GM13977 (cell line): ENCODE measurements at regions not wholly inside any gene's neighbourhood (a gene's known extent, or its start where the extent isn't known, plus 50 kb on each side); places are given as distances from the start of the nearest gene placed in this dataset.

Source experiments
- DNase-seq: peaks from one replicate; pipeline ENCODE4 v3.0.0; 2012; ENCODE audit warnings: low spot score
- CTCF ChIP-seq: IDR thresholded peaks from 2 replicates; pipeline ENCODE4 v1.5.1; 2012; ENCODE audit warnings: mild to moderate bottlenecking, control low read depth; ENCODE audit not compliant: insufficient read depth; ENCODE audit errors: extremely low read depth, missing control alignments
- in situ Hi-C: fragments of 300-500 bp; cut with MboI; formaldehyde crosslinking; loops from one replicate; pipeline ENCODE4 v1.12.0; 2022; ENCODE audit warnings: low sequenced_read_pairs, low pct_unique_long_range_greater_than_20kb, mixed read lengths, inconsistent platforms; ENCODE audit not compliant: unreplicated experiment

GRCh38 chr3:76369170-76369569 lies 583.8 kb upstream of the ZNF717 start:
- in situ Hi-C loops = no loop called here
- DNase-seq = no peak

GRCh38 chr3:76370749-76371520 lies 585.6 kb upstream of the ZNF717 start:
- TF ChIP-seq CTCF = no peak
- in situ Hi-C loops = no loop called here
- DNase-seq = no peak

More at GRCh38 chr3:76369170-76369569, 583.8 kb upstream of the ZNF717 start:
- peak; percentile 38 for TF ChIP-seq CTCF

- TF ChIP-seq CTCF = no peak
- in situ Hi-C loops = no loop called here
- no peak for DNase-seq
Observed at GRCh38 chr3:76372497-76372896, 587.1 kb upstream of the ZNF717 start.

- DNase-seq = no peak
- TF ChIP-seq CTCF = no peak
- in situ Hi-C loops = no loop called here
Observed at GRCh38 chr3:76377074-76377473, 591.7 kb upstream of the ZNF717 start.

- in situ Hi-C loops = no loop called here
- TF ChIP-seq CTCF = no peak
- DNase-seq = no peak
Observed at GRCh38 chr3:76378789-76379188, 593.4 kb upstream of the ZNF717 start.

- TF ChIP-seq CTCF = no peak
- in situ Hi-C loops = no loop called here
- no peak for DNase-seq
Observed at GRCh38 chr3:76383781-76384180, 598.4 kb upstream of the ZNF717 start.
